Skeletal muscle tissue (tissue), 3 donors: ENCODE measurements at regions not wholly inside any gene's neighbourhood (a gene's known extent, or its start where the extent isn't known, plus 50 kb on each side); places are given as distances from the start of the nearest gene placed in this dataset.
"Not testable (repeated sequence)": the region's sequence is repeated elsewhere in the genome, so short reads cannot be mapped to it uniquely, and the experiment has no call there.

Experiments used
- H3K27ac ChIP-seq: one replicate; pipeline ENCODE4 v1.7.0; 2013; ENCODE audit warnings: mild to moderate bottlenecking, low read depth, low read length, inconsistent platforms
- H3K27me3 ChIP-seq, 3 donors: one replicate each; pipeline ENCODE4 v1.7.0; 2013; ENCODE audit warnings: low read length in 3 of 3; ENCODE audit not compliant: control insufficient read depth in 3 of 3, insufficient read depth in 3 of 3
- H3K36me3 ChIP-seq, 3 donors: one replicate each; pipeline ENCODE4 v1.7.0; 2013; ENCODE audit warnings: low read length in 3 of 3; ENCODE audit not compliant: control insufficient read depth in 3 of 3, insufficient read depth in 3 of 3
- H3K4me1 ChIP-seq, 3 donors: one replicate each; pipeline ENCODE4 v1.7.0; 2013; ENCODE audit warnings: low read length in 3 of 3, mild to moderate bottlenecking in 3 of 3; ENCODE audit not compliant: control insufficient read depth in 3 of 3, insufficient read depth in 3 of 3
- H3K4me3 ChIP-seq, 3 donors: one replicate each; pipeline ENCODE4 v1.7.0; 2013; ENCODE audit warnings: low read length in 3 of 3
- H3K9ac ChIP-seq, 3 donors: one replicate each; pipeline ENCODE4 v1.7.0; 2013; ENCODE audit warnings: low read length in 3 of 3, mild to moderate bottlenecking in 3 of 3, moderate library complexity in 2 of 3, low read depth in 1 of 3
- H3K9me3 ChIP-seq, 3 donors: one replicate each; pipeline ENCODE4 v1.7.0; 2013; ENCODE audit warnings: low read length in 3 of 3; ENCODE audit not compliant: control insufficient read depth in 3 of 3
- donor health status: Osteomylitis.

- not testable (repeated sequence) for H3K4me3 ChIP-seq, H3K27ac ChIP-seq, H3K9me3 ChIP-seq, H3K36me3 ChIP-seq, H3K27me3 ChIP-seq, H3K4me1 ChIP-seq, H3K9ac ChIP-seq
These were observed 200.2 kb upstream of the RIMS1 start for GRCh38 chr6:71686021-71686677.

- Histone ChIP-seq H3K27ac (no peak overlapping the region), H3K4me1 (no peaks in the 10 kb centered on the region), H3K4me3 (no peak overlapping the region), H3K9me3 (peaks cover 0 to 3% (median 0%) of the 10 kb centered on the region in 3 donors), H3K27me3 (no peaks in the 10 kb centered on the region), H3K9ac (no peak overlapping the region), H3K36me3 (no peaks in the 10 kb centered on the region)
These were observed 187.6 kb upstream of the RIMS1 start for GRCh38 chr6:71698702-71699101.

- H3K36me3 ChIP-seq, result no peaks in the 10 kb centered on the region
- H3K27me3 ChIP-seq, result no peaks in the 10 kb centered on the region
- no peak overlapping the region for H3K27ac ChIP-seq
- H3K4me1 ChIP-seq, result no peaks in the 10 kb centered on the region
- no peaks in the 10 kb centered on the region for H3K9me3 ChIP-seq
- no peak overlapping the region for H3K9ac ChIP-seq
- H3K4me3 ChIP-seq, result no peak overlapping the region
These were observed 179.8 kb upstream of the RIMS1 start for GRCh38 chr6:71706523-71706922.

GRCh38 chr6:71707059-71707458, 179.3 kb upstream of the RIMS1 start:
- no peak overlapping the region for H3K9ac ChIP-seq
- no peaks in the 10 kb centered on the region for H3K9me3 ChIP-seq
- H3K27ac ChIP-seq, result no peak overlapping the region
- no peaks in the 10 kb centered on the region for H3K4me1 ChIP-seq
- H3K27me3 ChIP-seq, result no peaks in the 10 kb centered on the region
- H3K36me3 ChIP-seq, result no peaks in the 10 kb centered on the region
- no peak overlapping the region for H3K4me3 ChIP-seq

GRCh38 chr6:71720705-71721104, 165.6 kb upstream of the RIMS1 start:
- Histone ChIP-seq H3K4me3 (no peak overlapping the region), H3K9me3 (no peaks in the 10 kb centered on the region), H3K9ac (no peak overlapping the region), H3K27ac (no peak overlapping the region), H3K4me1 (no peaks in the 10 kb centered on the region), H3K36me3 (no peaks in the 10 kb centered on the region), H3K27me3 (no peaks in the 10 kb centered on the region)

- Histone ChIP-seq H3K36me3 (no peaks in the 10 kb centered on the region), H3K4me1 (no peaks in the 10 kb centered on the region), H3K27ac (no peak overlapping the region), H3K4me3 (no peak overlapping the region), H3K27me3 (no peaks in the 10 kb centered on the region), H3K9ac (no peak overlapping the region), H3K9me3 (no peaks in the 10 kb centered on the region)
These were observed 164.7 kb upstream of the RIMS1 start for GRCh38 chr6:71721642-71722041.

GRCh38 chr6:71722736-71723135, 163.6 kb upstream of the RIMS1 start:
- no peaks in the 10 kb centered on the region for H3K36me3 ChIP-seq
- H3K4me1 ChIP-seq, result no peaks in the 10 kb centered on the region
- H3K9ac ChIP-seq, result no peak overlapping the region
- H3K27me3 ChIP-seq, result no peaks in the 10 kb centered on the region
- no peak overlapping the region for H3K4me3 ChIP-seq
- no peak overlapping the region for H3K27ac ChIP-seq
- H3K9me3 ChIP-seq, result no peaks in the 10 kb centered on the region

- H3K27me3 ChIP-seq, result no peaks in the 10 kb centered on the region
- no peaks in the 10 kb centered on the region for H3K9me3 ChIP-seq
- no peak overlapping the region for H3K4me3 ChIP-seq
- H3K36me3 ChIP-seq, result no peaks in the 10 kb centered on the region
- H3K4me1 ChIP-seq, result no peaks in the 10 kb centered on the region
- no peak overlapping the region for H3K9ac ChIP-seq
- H3K27ac ChIP-seq, result no peak overlapping the region
These were observed 161.8 kb upstream of the RIMS1 start for GRCh38 chr6:71724456-71725125.

- no peaks in the 10 kb centered on the region for H3K4me1 ChIP-seq
- no peak overlapping the region for H3K4me3 ChIP-seq
- no peak overlapping the region for H3K27ac ChIP-seq
- H3K27me3 ChIP-seq, result no peaks in the 10 kb centered on the region
- no peak overlapping the region for H3K9ac ChIP-seq
- H3K36me3 ChIP-seq, result no peaks in the 10 kb centered on the region
- no peaks in the 10 kb centered on the region for H3K9me3 ChIP-seq
These were observed 161.3 kb upstream of the RIMS1 start for GRCh38 chr6:71725126-71725470.

GRCh38 chr6:71726121-71726520, 160.2 kb upstream of the RIMS1 start:
- Histone ChIP-seq H3K4me1 (no peaks in the 10 kb centered on the region), H3K4me3 (no peak overlapping the region), H3K36me3 (no peaks in the 10 kb centered on the region), H3K27ac (no peak overlapping the region), H3K9ac (no peak overlapping the region), H3K9me3 (no peaks in the 10 kb centered on the region), H3K27me3 (no peaks in the 10 kb centered on the region)
